HCEC 1CT (cell line): ENCODE measurements at regions not wholly inside any gene's neighbourhood (a gene's known extent, or its start where the extent isn't known, plus 50 kb on each side); places are given as distances from the start of the nearest gene placed in this dataset.
"Not testable (repeated sequence)": the region's sequence is repeated elsewhere in the genome, so short reads cannot be mapped to it uniquely, and the experiment has no call there.

ENCODE experiments used
- DNase-seq: peaks from one replicate; pipeline ENCODE4 v3.0.0-alpha.2; 2017

GRCh38 chr6:137304020-137304780, 85.0 kb upstream of the IFNGR1 start:
- no peak for DNase-seq

DNA sequence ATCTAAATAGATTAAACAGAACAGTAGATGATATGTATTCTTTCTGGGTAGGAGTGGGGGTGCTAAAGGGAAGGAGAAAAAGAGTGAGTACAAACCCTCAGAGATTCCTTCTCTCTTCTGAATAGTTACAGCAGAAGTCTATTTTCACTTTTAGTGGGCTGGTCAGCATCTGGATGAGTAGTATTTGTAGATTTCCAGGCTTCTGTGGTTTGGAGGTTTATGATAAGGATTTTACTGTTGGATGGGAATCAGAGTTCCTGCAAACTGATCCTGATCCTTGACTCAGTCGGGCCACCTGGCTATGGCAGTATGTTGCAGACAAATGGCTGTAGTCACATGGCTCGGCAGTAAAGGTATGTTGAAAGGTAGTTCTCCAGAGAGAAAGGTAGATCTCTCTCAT, 84.3 kb upstream of the IFNGR1 start:
- DNase-seq, result no peak

DNA sequence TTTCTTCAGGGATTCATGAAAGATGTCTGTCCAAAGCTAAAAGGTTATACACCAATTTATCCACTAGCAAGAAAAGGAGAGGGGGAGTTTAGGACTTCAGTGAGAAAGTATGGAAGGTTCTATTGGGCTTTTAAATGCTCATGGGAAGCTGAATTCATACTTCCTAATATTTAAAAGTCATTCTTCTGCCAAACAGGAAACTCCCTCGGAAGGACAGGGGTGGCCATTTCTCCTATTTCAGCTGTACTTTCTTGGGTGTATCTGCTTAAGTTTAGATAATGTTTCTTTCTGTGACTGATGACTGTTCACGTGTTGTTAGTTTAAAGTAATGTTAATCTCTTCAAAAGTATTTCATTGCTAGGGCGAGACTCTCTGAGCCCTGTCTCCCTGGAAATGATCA, 80.5 kb upstream of the IFNGR1 start:
- no peak for DNase-seq

GRCh38 chr6:137297887-137298286, 78.7 kb upstream of the IFNGR1 start:
- DNase-seq, result peak; percentile 14

GRCh38 chr6:137292326-137292725, 73.1 kb upstream of the IFNGR1 start:
- not testable (repeated sequence) for DNase-seq

DNA sequence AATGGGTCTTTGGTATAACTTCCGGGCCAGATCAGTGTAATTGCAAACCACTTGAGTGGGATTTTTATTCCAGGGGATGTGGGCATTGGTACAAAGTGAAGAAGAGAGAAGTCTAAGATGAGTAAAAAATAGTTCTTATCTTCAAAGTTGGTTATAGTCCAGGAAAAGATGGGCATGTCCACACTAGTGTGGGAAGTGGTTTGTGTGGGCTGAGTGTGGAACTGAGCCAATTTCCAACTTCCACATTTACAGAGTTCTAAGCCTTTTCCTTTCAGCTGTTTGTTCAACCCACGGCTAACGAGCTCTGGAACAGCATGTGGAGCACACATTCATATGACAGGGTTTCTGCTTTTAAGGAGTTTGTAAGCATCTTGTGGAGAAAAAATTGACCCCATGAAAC, 72.3 kb upstream of the IFNGR1 start:
- DNase-seq, result no peak

DNA sequence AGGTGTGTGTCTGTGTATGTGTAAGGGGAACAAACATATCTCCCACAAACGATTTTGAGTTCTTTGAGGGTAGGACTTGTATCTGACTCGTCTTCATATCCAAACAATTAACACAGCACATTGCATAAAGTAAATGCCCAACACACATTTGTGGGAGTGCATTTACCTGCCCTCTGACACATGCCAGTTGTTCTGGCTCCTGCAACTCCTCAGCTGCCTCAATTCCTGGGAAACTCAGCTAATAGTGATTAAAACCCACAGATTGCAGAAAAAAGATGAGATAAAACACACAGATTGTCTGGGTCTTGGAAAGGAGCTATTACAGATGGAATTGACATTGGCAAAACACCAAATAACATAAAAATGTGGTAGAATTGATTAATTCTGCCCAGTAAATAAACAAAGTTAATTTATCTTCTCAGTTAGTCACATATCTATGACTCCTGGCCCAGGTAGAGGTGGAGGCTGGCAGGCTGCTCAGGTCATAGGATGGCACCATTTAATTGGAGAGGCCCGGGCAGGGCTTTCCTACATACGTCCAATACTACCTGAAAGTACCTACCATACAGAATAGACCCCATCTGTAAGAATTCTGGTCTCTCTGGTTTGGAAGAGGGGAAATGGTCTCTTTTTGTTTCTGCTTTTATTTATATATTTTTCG, 71.5 kb upstream of the IFNGR1 start:
- no peak for DNase-seq

GRCh38 chr6:137286916-137287315, 67.7 kb upstream of the IFNGR1 start:
- DNase-seq, result no peak

DNA sequence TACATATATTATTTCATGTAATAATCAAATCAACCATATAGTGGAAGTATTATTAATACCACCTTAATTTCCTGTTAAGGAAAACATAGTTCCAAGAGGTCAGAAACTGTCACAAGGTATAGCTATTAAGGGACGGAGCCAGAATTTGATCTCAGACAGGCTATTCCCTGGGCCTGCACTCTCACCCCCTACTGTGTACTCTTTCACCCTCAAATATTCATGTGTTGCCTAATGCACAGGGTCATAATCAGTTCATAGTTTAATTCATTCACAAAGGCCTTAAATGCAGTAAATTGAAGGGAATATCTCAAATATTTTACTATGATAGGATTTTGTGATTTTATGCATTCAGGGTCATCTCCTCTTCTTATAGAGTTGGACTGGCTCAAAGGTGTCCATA, 67.2 kb upstream of the IFNGR1 start:
- DNase-seq, result no peak

DNA sequence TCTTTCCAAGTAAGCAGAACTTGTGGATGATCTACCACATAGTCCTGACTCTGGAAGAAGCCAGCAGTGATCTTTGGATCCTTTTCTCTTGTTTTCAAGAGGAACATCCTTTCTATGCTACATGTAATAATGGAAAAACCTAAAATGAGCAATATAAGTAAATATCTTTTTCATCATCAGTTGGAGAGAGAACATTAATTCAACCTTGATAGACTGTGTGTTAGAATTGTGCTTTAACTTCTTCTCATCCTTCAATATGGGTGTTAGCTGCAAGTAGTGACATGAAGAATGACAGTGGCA, 65.6 kb upstream of the IFNGR1 start:
- DNase-seq, result no peak

DNA sequence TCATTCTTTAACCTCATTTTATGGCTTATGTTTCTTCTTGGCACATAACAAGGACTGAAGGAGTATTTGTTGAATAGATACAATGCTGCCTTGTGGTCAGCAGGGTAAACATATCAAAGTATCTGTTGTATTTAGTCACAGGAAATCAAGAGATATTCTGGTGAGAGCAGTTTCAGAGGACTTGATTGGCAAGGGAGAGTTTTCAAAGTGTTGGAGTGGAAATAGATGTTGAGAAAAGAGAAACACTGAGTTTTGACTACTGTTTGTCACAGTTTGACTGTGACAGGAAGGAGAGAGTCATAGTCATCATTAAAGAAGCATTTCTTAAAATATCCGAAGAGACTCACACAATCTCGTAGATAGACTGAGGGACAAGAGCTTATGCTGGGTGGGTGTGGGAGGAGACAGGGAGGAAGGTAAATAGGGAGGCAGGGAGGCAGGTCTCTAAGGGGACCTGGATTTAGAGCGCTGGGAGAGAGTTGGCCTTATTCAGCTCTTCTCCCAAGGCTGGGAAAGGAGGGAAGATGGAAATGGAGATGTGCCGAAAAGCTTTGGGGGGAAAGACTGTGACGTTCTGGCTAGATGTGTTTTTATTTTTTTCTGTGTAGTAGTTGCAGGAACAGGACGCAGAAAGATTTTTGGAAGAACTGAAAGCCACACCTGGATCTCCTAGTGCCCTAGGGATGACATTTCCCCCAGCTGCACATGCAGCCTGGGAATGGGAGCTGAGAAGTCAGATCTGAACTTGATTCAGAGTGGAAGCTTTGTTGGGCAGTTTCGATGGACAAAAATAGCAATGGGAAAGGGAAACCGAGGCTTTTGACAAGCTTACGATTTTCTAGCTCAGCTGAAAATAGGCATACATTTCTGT, 65.0 kb upstream of the IFNGR1 start:
- DNase-seq, result no peak

- no peak for DNase-seq
Measured at GRCh38 chr6:137283080-137283479, 63.9 kb upstream of the IFNGR1 start.

- DNase-seq, result no peak
Measured at GRCh38 chr6:137282254-137282653, 63.1 kb upstream of the IFNGR1 start.

GRCh38 chr6:137279279-137279678, 60.1 kb upstream of the IFNGR1 start:
- not testable (repeated sequence) for DNase-seq

DNA sequence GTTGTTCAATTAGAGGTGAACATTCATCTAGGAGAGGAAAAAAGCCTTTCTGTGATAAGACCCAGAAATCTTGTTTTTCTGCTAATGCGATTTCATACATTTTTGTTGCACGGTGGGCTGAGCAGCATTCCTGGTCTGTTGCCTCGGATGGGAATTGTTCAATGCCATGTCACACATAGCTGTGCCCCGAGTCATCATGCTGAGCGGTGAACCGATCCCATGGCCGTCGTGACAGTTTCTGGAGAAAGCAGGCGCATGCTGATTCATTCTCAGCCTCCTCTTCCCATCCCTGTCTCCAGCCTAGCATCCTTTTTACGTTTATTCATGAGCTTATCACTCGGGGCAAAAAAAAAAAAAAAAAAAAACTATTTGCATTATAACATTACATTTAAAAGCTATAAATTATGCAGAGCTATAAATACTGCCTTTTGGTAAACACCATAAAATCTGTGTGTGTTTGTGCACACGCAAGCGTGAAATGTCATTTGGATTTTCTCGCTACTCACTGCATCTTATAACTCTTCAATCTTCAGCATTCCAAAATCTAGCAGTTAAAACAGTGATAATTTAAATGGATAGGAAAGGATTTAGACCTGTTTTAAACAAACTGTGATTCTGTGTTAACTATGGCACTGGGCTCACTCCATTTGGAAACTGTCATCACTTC, 58.9 kb upstream of the IFNGR1 start:
- peak; percentile 80 for DNase-seq

GRCh38 chr6:137272403-137272802, 53.2 kb upstream of the IFNGR1 start:
- DNase-seq, result no peak

GRCh38 chr6:137271245-137272183, 52.3 kb upstream of the IFNGR1 start:
- peak; percentile 48 for DNase-seq

DNA sequence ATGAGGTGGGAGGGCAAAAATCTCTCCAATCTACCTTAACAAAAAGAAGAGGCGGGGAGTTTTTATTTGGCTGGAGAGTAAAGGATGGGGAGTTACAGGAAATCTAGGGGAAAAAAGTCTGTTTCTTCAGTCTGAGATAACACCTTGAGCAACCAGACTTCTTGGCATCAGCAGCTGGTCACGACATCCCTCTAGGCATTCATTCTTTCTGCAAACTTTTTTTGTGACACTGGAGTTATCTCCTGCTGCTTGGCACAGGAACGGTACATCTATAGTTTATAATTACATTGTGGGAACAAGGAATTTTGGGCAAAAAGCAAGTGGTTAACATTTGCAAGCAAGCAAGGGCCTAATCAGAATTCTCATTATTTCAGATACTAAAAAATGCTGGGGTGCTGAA, 50.6 kb upstream of the IFNGR1 start:
- DNase-seq, result no peak

DNA sequence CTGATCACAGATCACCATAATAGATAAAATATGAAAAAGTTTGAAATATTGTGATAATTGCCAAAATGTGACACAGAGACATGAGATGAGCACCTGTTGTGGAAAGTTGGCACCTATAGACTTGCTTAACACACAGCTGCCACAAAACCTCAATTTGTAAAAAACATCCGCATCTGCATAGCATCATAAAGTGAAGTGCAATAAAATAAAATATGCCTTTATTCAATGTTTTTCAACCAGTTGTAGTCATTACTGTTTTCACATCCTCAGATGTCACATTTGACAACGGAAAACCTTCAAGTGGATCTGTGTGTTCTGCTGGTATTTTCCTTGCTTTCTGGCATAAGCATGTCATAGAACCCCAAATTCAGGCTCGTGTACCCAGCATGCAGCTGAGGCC, 50.2 kb upstream of the IFNGR1 start:
- DNase-seq, result no peak
